Adrenal gland (tissue), 9 donors: ENCODE measurements at regions not wholly inside any gene's neighbourhood (a gene's known extent, or its start where the extent isn't known, plus 50 kb on each side); places are given as distances from the start of the nearest gene placed in this dataset.
A peak's percentile ranks its signal among the peaks of the same experiment; 100 is the strongest.
"Not testable (repeated sequence)": the region's sequence is repeated elsewhere in the genome, so short reads cannot be mapped to it uniquely, and the experiment has no call there.

Experiments
- DNase-seq, 7 donors: peaks; one replicate each; pipeline ENCODE4 v3.0.0-alpha.2; 2019 to 2020
- H3K27ac ChIP-seq, 5 donors: fragments of 200-600 bp; sonication (generic) in 4 of 5; 1 replicate in 3 of 5; 2 replicates in 2 of 5; pipeline versions ENCODE4 v1.5.1 to v1.8.0; 2016 to 2020; ENCODE audit warnings: mild to moderate bottlenecking in 1 of 5
- H3K27me3 ChIP-seq: fragments of 200-600 bp; 2 replicates; pipeline ENCODE4 v1.8.0; 2021
- H3K36me3 ChIP-seq, 2 donors: fragments of 200-600 bp; replicated peaks in 1 of 2; 1 replicate in 1 of 2; 2 replicates in 1 of 2; pipeline versions ENCODE4 v1.5.1 to v1.8.0; 2018 to 2022
- H3K4me1 ChIP-seq, 2 donors: fragments of 200-600 bp; replicated peaks in 1 of 2; 1 replicate in 1 of 2; 2 replicates in 1 of 2; pipeline versions ENCODE4 v1.5.1 to v1.8.0; 2018 to 2021
- H3K4me3 ChIP-seq, 4 donors: fragments of 200-600 bp; sonication (generic) in 3 of 4; one replicate each; pipeline ENCODE4 v1.5.1; 2016 to 2018
- H3K9me3 ChIP-seq, 3 donors: fragments of 200-600 bp; sonication (generic) in 1 of 3; replicated peaks in 1 of 3; 1 replicate in 2 of 3; 2 replicates in 1 of 3; pipeline versions ENCODE4 v1.5.1 to v1.8.0; 2016 to 2021
- POLR2A ChIP-seq, 2 donors: fragments of 450-650 bp; IDR thresholded peaks; one replicate each; pipeline ENCODE4 v1.6.1; 2017; ENCODE audit warnings: antibody characterized with exemption in 2 of 2, mild to moderate bottlenecking in 2 of 2, moderate library complexity in 1 of 2
- WGBS, 4 donors: extraction: QIAGEN DNeasy Blood & Tissue Kit in 2 of 4; methylation state at CpG; one replicate each; pipeline versions ENCODE4 v1.1.5 to v1.1.7; 2013 to 2017; 5-methylcytosine and 5-hydroxymethylcytosine counted together
- intact Hi-C, 2 donors: fragments of 100-400 bp; cut with DNase I; formaldehyde crosslinking; loops; one replicate each; pipeline versions ENCODE4 v1.14.1 to v1.15.0; 2022 to 2023
- TF ChIP-seq, protein P1 (sequence below), 6 experiments: fragments of 450-650 bp in 4 of 6; fragments of 200-600 bp in 2 of 6; sonication (generic) in 1 of 6; IDR thresholded peaks; 1 replicate in 5 of 6; 2 replicates in 1 of 6; pipeline versions ENCODE4 v1.5.1 to v1.8.0; 2016 to 2021; ENCODE audit warnings: antibody characterized with exemption in 6 of 6, mild to moderate bottlenecking in 2 of 6, moderate library complexity in 1 of 6
- donor health status: healthy with polysubstance abuse.
- donor health status: Bipolar disorder and iron deficiency.
- donor health status: DM: yes; HTN: yes; CAD: no.
- donor health status: DM: no; HTN: no; CAD: no.
- donor health status: DM: no; HTN: no; CAD: no.

DNA sequence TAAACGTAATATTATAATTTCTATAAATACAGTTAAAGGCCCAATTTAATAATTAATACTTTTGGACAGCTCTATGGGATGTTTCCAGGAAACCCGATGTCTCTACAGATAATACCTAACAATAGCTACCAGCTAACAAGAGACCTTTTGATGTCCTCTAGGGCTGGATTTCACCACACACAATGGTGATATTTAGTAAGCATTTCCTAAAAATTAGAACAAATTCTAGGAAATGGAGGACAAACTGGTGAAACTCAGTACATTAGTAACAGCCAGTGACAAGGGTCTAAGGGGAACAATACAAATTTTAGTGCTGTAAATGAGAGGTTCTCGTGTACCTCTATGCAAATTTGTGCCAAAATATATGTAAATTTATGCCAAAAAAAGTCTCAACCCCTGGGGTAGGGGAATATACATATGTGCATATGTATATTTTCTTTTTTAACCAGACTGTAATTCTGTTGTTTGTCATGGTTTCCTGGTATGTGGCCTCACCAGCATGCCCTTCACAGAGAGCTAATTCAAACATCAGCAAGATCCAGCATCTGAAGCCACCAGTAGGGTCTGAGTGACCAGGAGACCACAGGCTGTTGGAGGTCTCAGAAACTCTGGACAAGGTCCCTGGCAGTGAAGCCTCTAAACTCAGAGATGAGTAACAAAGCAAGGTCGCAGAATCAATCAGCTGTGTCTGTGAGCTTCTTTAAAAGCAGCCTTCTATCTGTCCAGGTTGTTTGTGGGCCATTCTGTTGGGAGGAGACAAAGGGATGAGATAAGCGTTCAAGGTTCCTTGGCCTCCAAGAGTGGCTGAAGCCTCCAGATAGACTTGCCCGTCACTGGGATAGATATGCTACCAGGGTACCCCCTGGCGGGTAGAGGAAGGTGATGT, 235.1 kb upstream of the RREB1 start:
- no peaks in the 10 kb centered on the region for H3K9me3 ChIP-seq
- DNase-seq, result no peak
- no peaks in the 10 kb centered on the region for H3K27me3 ChIP-seq
- no peaks in the 10 kb centered on the region for H3K36me3 ChIP-seq
- peaks cover 8 to 15% of the 10 kb centered on the region in 2 donors for H3K4me1 ChIP-seq
- H3K4me3 ChIP-seq, result no peak overlapping the region
- TF ChIP-seq, protein P1, sequence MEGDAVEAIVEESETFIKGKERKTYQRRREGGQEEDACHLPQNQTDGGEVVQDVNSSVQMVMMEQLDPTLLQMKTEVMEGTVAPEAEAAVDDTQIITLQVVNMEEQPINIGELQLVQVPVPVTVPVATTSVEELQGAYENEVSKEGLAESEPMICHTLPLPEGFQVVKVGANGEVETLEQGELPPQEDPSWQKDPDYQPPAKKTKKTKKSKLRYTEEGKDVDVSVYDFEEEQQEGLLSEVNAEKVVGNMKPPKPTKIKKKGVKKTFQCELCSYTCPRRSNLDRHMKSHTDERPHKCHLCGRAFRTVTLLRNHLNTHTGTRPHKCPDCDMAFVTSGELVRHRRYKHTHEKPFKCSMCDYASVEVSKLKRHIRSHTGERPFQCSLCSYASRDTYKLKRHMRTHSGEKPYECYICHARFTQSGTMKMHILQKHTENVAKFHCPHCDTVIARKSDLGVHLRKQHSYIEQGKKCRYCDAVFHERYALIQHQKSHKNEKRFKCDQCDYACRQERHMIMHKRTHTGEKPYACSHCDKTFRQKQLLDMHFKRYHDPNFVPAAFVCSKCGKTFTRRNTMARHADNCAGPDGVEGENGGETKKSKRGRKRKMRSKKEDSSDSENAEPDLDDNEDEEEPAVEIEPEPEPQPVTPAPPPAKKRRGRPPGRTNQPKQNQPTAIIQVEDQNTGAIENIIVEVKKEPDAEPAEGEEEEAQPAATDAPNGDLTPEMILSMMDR (IDR thresholded peaks at IDR 0.05), result no peak
- TF ChIP-seq POLR2A (IDR thresholded peaks at IDR 0.05), result no peak
- peak overlapping the region in 2 of 5 donors; percentile 28 to 34 for H3K27ac ChIP-seq
- 47 to 56% (median 53%) methylated on average over 7 of the region's 7 CpGs for WGBS, 4 donors
- intact Hi-C loops, result no loop called here

DNA sequence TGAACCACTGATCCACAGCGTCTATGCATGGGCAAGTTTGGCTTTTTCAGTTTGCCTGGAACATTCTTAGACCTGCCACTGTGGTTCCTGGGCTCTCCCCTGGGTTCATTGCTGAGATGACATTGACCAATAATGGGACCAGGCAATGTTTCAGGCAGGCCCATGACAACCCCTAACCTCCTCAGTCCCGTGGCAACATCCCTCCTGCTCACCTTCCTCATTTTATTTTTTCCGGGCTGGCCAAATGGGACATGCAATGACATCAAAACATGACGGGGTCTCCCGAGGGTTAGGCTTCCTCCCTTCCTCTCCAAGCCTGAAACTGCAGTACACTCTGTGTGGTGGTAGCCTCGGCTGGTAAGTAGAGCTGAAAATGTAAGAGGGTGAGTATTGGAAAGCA, 234.0 kb upstream of the RREB1 start:
- intact Hi-C loops, result no loop called here
- DNase-seq, result no peak
- Histone ChIP-seq H3K9me3 (no peaks in the 10 kb centered on the region), H3K4me1 (peaks cover 8 to 15% of the 10 kb centered on the region in 2 donors), H3K27ac (no peak overlapping the region), H3K27me3 (no peaks in the 10 kb centered on the region), H3K36me3 (no peaks in the 10 kb centered on the region), H3K4me3 (no peak overlapping the region)
- TF ChIP-seq POLR2A (IDR thresholded peaks at IDR 0.05), result no peak
- TF ChIP-seq, protein P1 (IDR thresholded peaks at IDR 0.05), result no peak
- 73 to 87% (median 82%) methylated on average over 6 of the region's 6 CpGs for WGBS, 4 donors

DNA sequence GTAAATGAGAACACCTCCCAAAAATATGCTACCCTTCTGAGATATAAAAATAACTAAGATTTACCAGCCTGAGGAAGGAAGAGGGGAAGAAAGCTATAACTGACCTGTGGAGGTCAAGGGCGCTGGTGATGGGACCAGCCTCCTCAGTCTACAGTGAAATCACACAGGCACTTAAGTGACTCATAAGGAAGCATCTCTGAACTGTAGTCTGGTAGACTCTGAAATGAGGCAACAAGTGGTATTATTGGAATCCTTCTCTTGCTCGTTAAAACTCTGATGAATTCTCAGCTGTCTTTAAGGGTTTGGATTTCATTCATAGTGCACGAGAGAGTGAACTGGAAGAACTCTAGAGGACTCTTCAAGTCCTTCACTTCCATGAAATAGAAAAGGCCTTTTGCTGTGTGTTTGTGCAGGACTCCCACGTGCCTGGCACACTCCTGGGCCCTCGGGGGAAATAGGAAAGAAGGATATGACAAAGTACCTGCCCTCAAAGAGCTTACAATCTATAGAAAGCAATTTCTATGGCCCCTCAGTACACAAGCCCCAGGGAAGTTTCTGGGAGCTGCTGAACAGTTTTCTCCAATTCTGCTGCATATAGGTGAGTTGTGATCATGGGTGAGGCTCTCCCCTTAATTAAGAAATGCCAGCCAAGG, 231.8 kb upstream of the RREB1 start:
- peak overlapping the region in 3 of 5 donors; percentile 19 to 72 (median 52) for H3K27ac ChIP-seq
- H3K27me3 ChIP-seq, result no peaks in the 10 kb centered on the region
- 41 to 70% (median 46%) methylated on average over 5 of the region's 5 CpGs for WGBS, 4 donors
- DNase-seq, result peak in 3 of 7 donors; percentile 44 to 57 (median 49)
- intact Hi-C loops, result no loop called here
- H3K9me3 ChIP-seq, result no peaks in the 10 kb centered on the region
- no peaks in the 10 kb centered on the region for H3K36me3 ChIP-seq
- TF ChIP-seq, protein P1 (IDR thresholded peaks at IDR 0.05), result no peak
- TF ChIP-seq POLR2A (IDR thresholded peaks at IDR 0.05), result no peak
- H3K4me3 ChIP-seq, result no peak overlapping the region
- H3K4me1 ChIP-seq, result peaks cover 8 to 15% of the 10 kb centered on the region in 2 donors

DNA sequence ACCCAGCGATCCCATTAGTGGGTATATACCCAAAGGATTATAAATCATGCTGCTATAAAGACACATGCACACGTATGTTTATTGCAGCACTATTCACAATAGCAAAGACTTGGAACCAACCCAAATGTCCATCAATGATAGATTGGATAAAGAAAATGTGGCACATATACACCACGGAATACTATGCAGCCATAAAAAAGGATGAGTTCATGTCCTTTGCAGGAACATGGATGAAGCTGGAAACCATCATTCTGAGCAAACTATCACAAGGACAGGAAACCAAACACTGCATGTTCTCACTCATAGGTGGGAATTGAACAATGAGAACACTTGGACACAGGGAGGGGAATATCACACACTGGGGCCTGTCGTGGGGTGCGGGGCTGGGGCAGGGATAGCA, 230.0 kb upstream of the RREB1 start:
- H3K27me3 ChIP-seq, DNase-seq, H3K36me3 ChIP-seq, H3K27ac ChIP-seq, intact Hi-C loops, H3K4me3 ChIP-seq, H3K9me3 ChIP-seq: not testable (repeated sequence)
- 89 to 95% (median 90%) methylated on average over 5 of the region's 5 CpGs for WGBS, 4 donors
- peaks cover 4 to 11% of the 10 kb centered on the region in 2 donors for H3K4me1 ChIP-seq
